ENCODE measurements at regions not wholly inside any gene's neighbourhood (a gene's known extent, or its start where the extent isn't known, plus 50 kb on each side); places are given as distances from the start of the nearest gene placed in this dataset.

DNA sequence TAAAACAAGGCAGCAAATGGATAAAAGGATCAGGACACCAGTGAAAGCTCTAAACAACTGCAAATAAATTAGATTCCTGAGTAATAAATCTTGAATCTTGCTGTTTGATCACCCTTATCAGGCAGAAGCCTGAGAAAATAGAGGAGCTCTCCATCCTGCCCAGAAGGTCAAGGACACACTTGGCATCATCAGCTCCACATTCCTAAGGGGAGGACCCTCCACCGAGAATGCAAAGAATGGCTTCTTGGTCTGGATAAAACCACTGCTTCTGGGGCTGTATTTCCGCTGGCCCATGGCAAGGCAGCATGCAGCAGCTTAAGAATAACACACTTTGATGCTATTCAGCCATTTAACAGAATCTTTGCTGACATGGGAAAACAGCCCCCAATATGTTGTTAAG lies 108.9 kb upstream of the TSC22D2 start:
- no peak overlapping the region for H3K4me3 ChIP-seq
- no peaks in the 10 kb centered on the region for H3K36me3 ChIP-seq
- TF ChIP-seq, protein P1, sequence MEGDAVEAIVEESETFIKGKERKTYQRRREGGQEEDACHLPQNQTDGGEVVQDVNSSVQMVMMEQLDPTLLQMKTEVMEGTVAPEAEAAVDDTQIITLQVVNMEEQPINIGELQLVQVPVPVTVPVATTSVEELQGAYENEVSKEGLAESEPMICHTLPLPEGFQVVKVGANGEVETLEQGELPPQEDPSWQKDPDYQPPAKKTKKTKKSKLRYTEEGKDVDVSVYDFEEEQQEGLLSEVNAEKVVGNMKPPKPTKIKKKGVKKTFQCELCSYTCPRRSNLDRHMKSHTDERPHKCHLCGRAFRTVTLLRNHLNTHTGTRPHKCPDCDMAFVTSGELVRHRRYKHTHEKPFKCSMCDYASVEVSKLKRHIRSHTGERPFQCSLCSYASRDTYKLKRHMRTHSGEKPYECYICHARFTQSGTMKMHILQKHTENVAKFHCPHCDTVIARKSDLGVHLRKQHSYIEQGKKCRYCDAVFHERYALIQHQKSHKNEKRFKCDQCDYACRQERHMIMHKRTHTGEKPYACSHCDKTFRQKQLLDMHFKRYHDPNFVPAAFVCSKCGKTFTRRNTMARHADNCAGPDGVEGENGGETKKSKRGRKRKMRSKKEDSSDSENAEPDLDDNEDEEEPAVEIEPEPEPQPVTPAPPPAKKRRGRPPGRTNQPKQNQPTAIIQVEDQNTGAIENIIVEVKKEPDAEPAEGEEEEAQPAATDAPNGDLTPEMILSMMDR (IDR thresholded peaks at IDR 0.05) = no peak
- no peak for TF ChIP-seq POLR2A (IDR thresholded peaks at IDR 0.05)
- no peaks in the 10 kb centered on the region for H3K4me1 ChIP-seq
- ATAC-seq (no peak), DNase-seq (no peak)
- 68 to 74% (median 70%) methylated on average over 2 of the region's 2 CpGs for WGBS, 4 donors
- no peak overlapping the region for H3K27ac ChIP-seq
- H3K27me3 ChIP-seq = no peaks in the 10 kb centered on the region
- H3K9me3 ChIP-seq = no peaks in the 10 kb centered on the region
- intact Hi-C loops (cut with DNase I) = no loop called here

DNA sequence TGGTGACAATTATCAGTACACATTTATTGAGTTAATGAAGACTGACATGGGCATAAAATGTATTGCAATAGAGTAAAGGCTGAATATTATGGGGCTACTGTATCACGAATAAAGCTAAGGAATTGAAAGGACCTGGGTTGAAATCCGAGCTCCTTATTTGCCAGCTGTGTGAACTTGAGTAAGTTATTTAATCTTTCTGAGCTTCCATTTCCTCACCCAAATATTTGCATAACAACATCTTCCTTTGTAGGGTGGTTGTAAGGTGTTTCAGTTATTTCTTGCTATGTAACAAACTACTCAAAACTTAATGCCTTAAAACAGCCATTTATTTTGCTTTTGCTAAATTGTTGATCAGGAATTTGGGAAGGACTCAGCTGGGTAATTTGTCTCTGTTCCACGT lies 111.1 kb upstream of the TSC22D2 start:
- WGBS, 4 donors = 88 to 96% (median 92%) methylated on average over 3 of the region's 3 CpGs
- H3K27me3 ChIP-seq = no peaks in the 10 kb centered on the region

DNA sequence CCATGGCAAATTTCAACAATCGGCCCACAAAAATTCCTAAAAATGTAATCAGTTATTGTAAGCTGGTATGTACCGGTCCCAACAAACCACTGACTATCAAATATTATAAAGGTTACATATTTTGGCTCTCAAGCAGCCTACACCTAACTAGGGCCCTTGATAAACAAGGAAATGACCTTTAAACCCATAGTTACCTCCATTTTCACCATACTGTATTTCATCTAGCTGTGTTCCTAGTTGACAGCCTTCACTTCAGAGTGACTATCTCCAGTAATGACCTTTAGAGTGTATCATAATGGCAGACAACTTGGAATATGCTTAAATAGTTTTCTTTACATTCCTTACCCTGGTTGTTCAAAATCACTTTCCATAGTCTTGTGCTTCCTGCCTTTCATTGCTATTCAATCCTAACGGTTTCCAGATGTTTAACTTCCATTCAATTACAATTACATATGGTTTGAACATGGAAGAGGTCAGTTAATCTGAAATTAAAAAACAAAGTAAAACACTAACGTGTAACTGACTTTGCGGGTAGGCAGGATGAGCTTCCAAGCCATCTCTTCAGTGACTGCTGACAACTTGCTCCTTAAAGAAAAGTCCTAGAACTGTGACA lies 111.9 kb upstream of the TSC22D2 start:
- Histone ChIP-seq H3K36me3 (no peaks in the 10 kb centered on the region), H3K4me3 (no peak overlapping the region), H3K27ac (no peak overlapping the region), H3K4me1 (no peaks in the 10 kb centered on the region), H3K27me3 (no peaks in the 10 kb centered on the region), H3K9me3 (no peaks in the 10 kb centered on the region)
- TF ChIP-seq POLR2A (IDR thresholded peaks at IDR 0.05) = no peak
- TF ChIP-seq, protein P1 (IDR thresholded peaks at IDR 0.05) = no peak
- intact Hi-C loops (cut with DNase I) = no loop called here
- no peak for DNase-seq
- WGBS, 4 donors = 78 to 83% (median 79%) methylated on average over 5 of the region's 5 CpGs
- ATAC-seq = no peak

More for the DNA sequence above, 111.1 kb upstream of the TSC22D2 start:
- H3K9me3 ChIP-seq = no peaks in the 10 kb centered on the region
- H3K36me3 ChIP-seq = no peaks in the 10 kb centered on the region
- H3K4me1 ChIP-seq = no peaks in the 10 kb centered on the region
- H3K27ac ChIP-seq = no peak overlapping the region
- TF ChIP-seq, protein P1 (IDR thresholded peaks at IDR 0.05) = no peak
- TF ChIP-seq POLR2A (IDR thresholded peaks at IDR 0.05) = no peak
- no peak for ATAC-seq
- H3K4me3 ChIP-seq = no peak overlapping the region
- no peak for DNase-seq
- intact Hi-C loops (cut with DNase I) = no loop called here

DNA sequence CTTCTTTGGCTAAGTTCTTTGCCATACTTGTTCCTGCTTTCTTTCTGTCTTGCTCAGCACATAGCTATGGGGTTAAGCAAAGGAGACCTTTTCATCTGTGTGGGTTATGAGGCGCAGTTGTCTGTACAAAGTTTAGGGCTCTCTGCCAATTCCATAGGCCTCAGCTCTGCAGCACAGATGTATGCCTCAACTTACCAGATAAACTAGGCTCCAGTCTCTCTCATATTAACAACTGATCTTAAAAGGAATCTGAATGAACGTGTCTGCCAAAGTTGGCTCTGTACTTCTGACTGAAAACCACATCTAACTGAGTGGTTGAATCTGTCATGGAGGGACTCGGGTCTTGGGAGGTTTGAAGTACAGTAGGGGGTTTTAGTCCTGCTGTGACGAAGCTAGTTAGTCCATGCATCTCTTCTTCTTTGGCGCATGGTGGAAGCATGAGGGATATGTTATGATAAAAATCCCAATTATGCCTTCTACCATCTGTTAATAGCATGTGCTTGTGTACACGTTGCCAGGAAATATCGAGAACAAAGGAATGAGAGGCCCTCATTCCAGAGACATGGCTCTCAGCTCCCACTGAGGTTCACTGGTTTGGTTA lies 114.6 kb upstream of the TSC22D2 start:
- no peaks in the 10 kb centered on the region for H3K36me3 ChIP-seq
- no peaks in the 10 kb centered on the region for H3K9me3 ChIP-seq
- H3K27me3 ChIP-seq = no peaks in the 10 kb centered on the region
- intact Hi-C loops (cut with DNase I) = no loop called here
- DNase-seq = no peak
- H3K4me1 ChIP-seq = no peaks in the 10 kb centered on the region
- 61 to 72% (median 70%) methylated on average over 7 of the region's 7 CpGs for WGBS, 4 donors
- TF ChIP-seq, protein P1 (IDR thresholded peaks at IDR 0.05) = no peak
- TF ChIP-seq POLR2A (IDR thresholded peaks at IDR 0.05) = no peak
- no peak for ATAC-seq
- H3K4me3 ChIP-seq = no peak overlapping the region
- no peak overlapping the region for H3K27ac ChIP-seq
